ENCODE measurements at regions not wholly inside any gene's neighbourhood (a gene's known extent, or its start where the extent isn't known, plus 50 kb on each side); places are given as distances from the start of the nearest gene placed in this dataset.
"Not testable (repeated sequence)": the region's sequence is repeated elsewhere in the genome, so short reads cannot be mapped to it uniquely, and the experiment has no call there.

- Histone ChIP-seq H3K36me3 (no peaks in the 10 kb centered on the region), H3K27me3 (no peaks in the 10 kb centered on the region), H3K27ac (no peak overlapping the region), H3K9me3 (no peaks in the 10 kb centered on the region), H3K4me1 (no peaks in the 10 kb centered on the region), H3K4me3 (replicated peaks in 1 of 3) (no peak overlapping the region)
- 44 to 55% methylated on average over 2 of the region's 2 CpGs for WGBS, 2 donors
- no peak for DNase-seq
- intact Hi-C loops (cut with DNase I), result no loop called here
- no peak for TF ChIP-seq CTCF (IDR thresholded peaks at IDR 0.05)
- TF ChIP-seq POLR2A (IDR thresholded peaks at IDR 0.05), result no peak
Observed at GRCh38 chrX:121864561-121864960, 817.2 kb downstream of the GLUD2 start.

DNA sequence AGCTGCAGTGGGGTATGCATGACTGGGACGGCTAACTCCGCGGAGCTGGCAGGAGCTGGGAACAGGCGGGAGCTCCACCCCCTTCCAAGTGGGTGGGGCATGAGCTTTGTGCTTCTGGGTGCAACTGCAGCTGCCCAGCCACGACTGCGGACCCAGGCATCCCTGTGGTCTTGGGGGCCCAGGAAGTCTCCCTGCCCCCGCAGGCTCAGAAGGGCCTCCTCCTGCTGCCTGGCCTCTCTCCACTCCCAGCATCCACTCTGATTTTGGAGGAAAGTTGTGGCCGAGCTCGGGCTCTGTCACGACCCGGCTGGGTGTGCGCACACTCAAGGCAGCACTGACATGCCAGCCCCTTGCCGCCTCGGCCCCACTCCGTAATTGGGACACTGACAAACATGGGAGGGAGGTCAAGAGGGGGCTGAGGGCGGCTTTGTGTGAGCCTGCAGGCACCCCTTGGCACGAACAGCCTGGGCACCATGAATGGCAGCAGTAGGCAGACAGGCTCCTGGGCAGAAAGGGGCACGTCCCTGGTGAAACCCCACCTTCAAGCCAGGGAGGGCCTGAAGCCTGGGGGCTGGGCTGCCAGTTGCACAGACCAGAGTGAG lies 822.6 kb downstream of the GLUD2 start:
- Histone ChIP-seq H3K27ac (no peak overlapping the region), H3K4me1 (no peaks in the 10 kb centered on the region), H3K4me3 (replicated peaks in 1 of 3) (no peak overlapping the region), H3K27me3 (no peaks in the 10 kb centered on the region), H3K9me3 (no peaks in the 10 kb centered on the region), H3K36me3 (no peaks in the 10 kb centered on the region)
- 96% methylated on average over 16 of the region's 18 CpGs; no CpG with 5 or more reads in 1 of the 2 donors for WGBS, 2 donors
- DNase-seq, result no peak
- intact Hi-C loops (cut with DNase I), result no loop called here
- TF ChIP-seq POLR2A (IDR thresholded peaks at IDR 0.05) (no peak), CTCF (IDR thresholded peaks at IDR 0.05) (no peak)

GRCh38 chrX:121871122-121871521 lies 823.7 kb downstream of the GLUD2 start:
- H3K9me3 ChIP-seq, result no peaks in the 10 kb centered on the region
- no peaks in the 10 kb centered on the region for H3K27me3 ChIP-seq
- H3K4me1 ChIP-seq, result no peaks in the 10 kb centered on the region
- intact Hi-C loops (cut with DNase I), result no loop called here
- TF ChIP-seq POLR2A (IDR thresholded peaks at IDR 0.05) (no peak), CTCF (IDR thresholded peaks at IDR 0.05) (no peak)
- DNase-seq, result no peak
- H3K36me3 ChIP-seq, result no peaks in the 10 kb centered on the region
- WGBS, 2 donors, result 93 to 100% methylated on average over 3 to 4 of the region's 12 CpGs
- no peak overlapping the region for H3K4me3 ChIP-seq (replicated peaks in 1 of 3)
- no peak overlapping the region for H3K27ac ChIP-seq

DNA sequence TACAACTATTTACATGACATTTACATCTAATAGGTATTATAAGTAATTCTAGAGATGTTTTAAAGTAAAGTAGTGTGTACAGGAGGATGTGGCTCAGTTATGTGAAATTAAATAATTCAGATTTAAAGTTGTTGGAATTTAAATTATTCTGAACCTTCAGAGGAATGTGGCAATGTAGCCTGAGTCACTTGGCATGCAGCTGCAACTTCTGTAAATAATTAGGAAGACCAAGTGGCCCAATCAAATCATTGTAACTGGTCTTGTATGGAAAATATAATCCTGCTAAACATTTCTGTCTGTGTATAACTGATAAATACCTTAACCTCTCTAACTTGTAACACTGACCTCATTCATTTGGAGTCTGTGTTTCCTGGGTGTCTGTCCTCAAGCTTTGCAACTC lies 828.9 kb downstream of the GLUD2 start:
- TF ChIP-seq POLR2A (IDR thresholded peaks at IDR 0.05) (no peak), CTCF (IDR thresholded peaks at IDR 0.05) (no peak)
- Histone ChIP-seq H3K27ac (no peak overlapping the region), H3K27me3 (no peaks in the 10 kb centered on the region), H3K4me3 (replicated peaks in 1 of 3) (no peak overlapping the region), H3K4me1 (no peaks in the 10 kb centered on the region), H3K36me3 (no peaks in the 10 kb centered on the region), H3K9me3 (no peaks in the 10 kb centered on the region)
- intact Hi-C loops (cut with DNase I), result no loop called here
- DNase-seq, result no peak

GRCh38 chrX:121877337-121877736 lies 829.9 kb downstream of the GLUD2 start:
- H3K4me1 ChIP-seq; H3K27ac ChIP-seq; intact Hi-C loops (cut with DNase I); H3K27me3 ChIP-seq; H3K36me3 ChIP-seq; H3K4me3 ChIP-seq (replicated peaks in 1 of 3); H3K9me3 ChIP-seq; DNase-seq: not testable (repeated sequence)
- WGBS, 2 donors, result 96 to 98% methylated on average over 11 to 12 of the region's 18 CpGs

GRCh38 chrX:121886557-121886956 lies 839.1 kb downstream of the GLUD2 start:
- TF ChIP-seq POLR2A (IDR thresholded peaks at IDR 0.05), result no peak
- TF ChIP-seq CTCF (IDR thresholded peaks at IDR 0.05), result no peak
- no peaks in the 10 kb centered on the region for H3K27me3 ChIP-seq
- no peak overlapping the region for H3K27ac ChIP-seq
- intact Hi-C loops (cut with DNase I), result no loop called here
- no peak overlapping the region for H3K4me3 ChIP-seq (replicated peaks in 1 of 3)
- H3K36me3 ChIP-seq, result no peaks in the 10 kb centered on the region
- 79 to 87% methylated on average over 2 of the region's 2 CpGs for WGBS, 2 donors
- H3K9me3 ChIP-seq, result no peaks in the 10 kb centered on the region
- no peaks in the 10 kb centered on the region for H3K4me1 ChIP-seq
- no peak for DNase-seq

Measured in thyroid gland (tissue), 4 donors.